ENCODE measurements at regions not wholly inside any gene's neighbourhood (a gene's known extent, or its start where the extent isn't known, plus 50 kb on each side); places are given as distances from the start of the nearest gene placed in this dataset.

DNA sequence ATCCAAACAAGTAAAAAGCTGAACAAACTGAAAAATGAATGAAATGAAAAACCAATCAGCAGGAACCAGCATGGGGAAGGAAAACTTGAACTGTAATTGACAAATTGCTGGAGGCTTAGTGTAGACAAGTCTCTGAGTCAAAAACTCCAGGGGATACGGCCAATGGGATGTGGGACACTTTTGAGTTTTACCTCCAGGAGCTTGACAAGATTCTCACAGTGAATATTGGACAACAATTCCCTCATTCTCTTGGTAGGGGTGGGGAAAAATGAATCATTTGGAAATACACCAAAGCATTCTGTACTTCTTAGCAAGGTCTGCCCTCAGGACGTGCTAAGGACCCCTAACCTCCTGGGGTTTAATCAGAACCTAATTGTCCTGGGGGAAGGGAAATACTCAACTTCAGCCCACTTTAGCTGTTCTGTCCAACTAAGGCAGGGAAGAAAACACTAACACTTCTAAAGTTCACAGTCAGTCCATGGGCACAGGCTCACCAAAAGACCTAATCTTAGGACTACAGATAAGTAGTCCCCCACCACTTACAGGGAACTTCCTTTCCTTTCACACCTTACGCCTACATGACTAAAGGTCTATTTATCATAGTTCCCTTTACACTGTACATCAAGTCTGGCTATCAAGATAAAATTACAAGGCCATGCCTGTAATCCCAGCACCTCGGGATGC lies 60.7 kb upstream of the CDC42BPA start:
- Histone ChIP-seq H3F3A (ENCODE audit: insufficient read depth, low read length) (no peaks in the 10 kb centered on the region), H3K4me3 (ENCODE audit: low read depth, low read length, poor library complexity, severe bottlenecking) (no peak overlapping the region), H2AFZ (ENCODE audit: low read length) (no peak overlapping the region), H3K9me2 (ENCODE audit: low read depth, low read length) (no peaks in the 10 kb centered on the region), H3K79me2 (ENCODE audit: insufficient read depth, low read length) (no peaks in the 10 kb centered on the region), H3K9ac (ENCODE audit: low read length) (no peak overlapping the region), H3K4me2 (ENCODE audit: low read length) (no peak overlapping the region), H3K27me3 (ENCODE audit: insufficient read depth, low read length) (no peaks in the 10 kb centered on the region), H3K27ac (ENCODE audit: low read depth, low read length, poor library complexity, severe bottlenecking) (no peak overlapping the region), H3K4me1 (ENCODE audit: insufficient read depth, low read length, severe bottlenecking) (no peaks in the 10 kb centered on the region), H4K20me1 (ENCODE audit: insufficient read depth, low read length) (no peaks in the 10 kb centered on the region), H3K36me3 (ENCODE audit: insufficient read depth, low read length) (no peaks in the 10 kb centered on the region), H3K9me3 (ENCODE audit: low read length) (no peaks in the 10 kb centered on the region)
- TF ChIP-seq, protein P1, sequence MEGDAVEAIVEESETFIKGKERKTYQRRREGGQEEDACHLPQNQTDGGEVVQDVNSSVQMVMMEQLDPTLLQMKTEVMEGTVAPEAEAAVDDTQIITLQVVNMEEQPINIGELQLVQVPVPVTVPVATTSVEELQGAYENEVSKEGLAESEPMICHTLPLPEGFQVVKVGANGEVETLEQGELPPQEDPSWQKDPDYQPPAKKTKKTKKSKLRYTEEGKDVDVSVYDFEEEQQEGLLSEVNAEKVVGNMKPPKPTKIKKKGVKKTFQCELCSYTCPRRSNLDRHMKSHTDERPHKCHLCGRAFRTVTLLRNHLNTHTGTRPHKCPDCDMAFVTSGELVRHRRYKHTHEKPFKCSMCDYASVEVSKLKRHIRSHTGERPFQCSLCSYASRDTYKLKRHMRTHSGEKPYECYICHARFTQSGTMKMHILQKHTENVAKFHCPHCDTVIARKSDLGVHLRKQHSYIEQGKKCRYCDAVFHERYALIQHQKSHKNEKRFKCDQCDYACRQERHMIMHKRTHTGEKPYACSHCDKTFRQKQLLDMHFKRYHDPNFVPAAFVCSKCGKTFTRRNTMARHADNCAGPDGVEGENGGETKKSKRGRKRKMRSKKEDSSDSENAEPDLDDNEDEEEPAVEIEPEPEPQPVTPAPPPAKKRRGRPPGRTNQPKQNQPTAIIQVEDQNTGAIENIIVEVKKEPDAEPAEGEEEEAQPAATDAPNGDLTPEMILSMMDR (IDR thresholded peaks at IDR 0.05; ENCODE audit: low read length), result no peak
- no peak for TF ChIP-seq EZH2 (IDR thresholded peaks at IDR 0.05; ENCODE audit: borderline replicate concordance, low read length)

DNA sequence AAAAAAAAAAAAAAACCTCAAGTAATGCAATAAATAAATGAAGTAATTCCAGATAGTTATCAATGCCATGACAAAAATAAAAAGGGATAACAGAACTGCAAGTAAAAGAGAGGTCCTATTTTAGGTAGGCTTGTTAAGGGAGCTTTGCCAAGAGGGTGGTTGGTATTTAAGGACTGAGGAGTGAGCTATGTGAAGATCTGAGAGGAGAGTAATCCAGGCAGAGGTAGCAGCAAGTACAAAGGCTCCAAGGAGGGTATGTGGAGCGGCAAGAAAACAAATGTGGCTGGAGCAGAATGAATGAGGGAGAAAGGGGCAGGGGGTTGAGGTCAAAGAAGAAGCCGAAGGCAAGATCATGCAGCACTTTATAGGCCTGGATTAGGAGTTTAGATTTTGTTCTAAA lies 59.9 kb upstream of the CDC42BPA start:
- Histone ChIP-seq H3K4me3 (ENCODE audit: low read depth, low read length, poor library complexity, severe bottlenecking) (no peak overlapping the region), H3K27ac (ENCODE audit: low read depth, low read length, poor library complexity, severe bottlenecking) (no peak overlapping the region), H3K4me1 (ENCODE audit: insufficient read depth, low read length, severe bottlenecking) (no peaks in the 10 kb centered on the region), H3K9me3 (ENCODE audit: low read length) (no peaks in the 10 kb centered on the region), H3K36me3 (ENCODE audit: insufficient read depth, low read length) (no peaks in the 10 kb centered on the region), H4K20me1 (ENCODE audit: insufficient read depth, low read length) (no peaks in the 10 kb centered on the region), H3K27me3 (ENCODE audit: insufficient read depth, low read length) (no peaks in the 10 kb centered on the region), H3K79me2 (ENCODE audit: insufficient read depth, low read length) (no peaks in the 10 kb centered on the region), H2AFZ (ENCODE audit: low read length) (no peak overlapping the region), H3K9me2 (ENCODE audit: low read depth, low read length) (no peaks in the 10 kb centered on the region), H3K4me2 (ENCODE audit: low read length) (no peak overlapping the region), H3F3A (ENCODE audit: insufficient read depth, low read length) (no peaks in the 10 kb centered on the region), H3K9ac (ENCODE audit: low read length) (no peak overlapping the region)
- TF ChIP-seq, protein P1 (IDR thresholded peaks at IDR 0.05; ENCODE audit: low read length), result no peak
- TF ChIP-seq EZH2 (IDR thresholded peaks at IDR 0.05; ENCODE audit: borderline replicate concordance, low read length), result no peak

DNA sequence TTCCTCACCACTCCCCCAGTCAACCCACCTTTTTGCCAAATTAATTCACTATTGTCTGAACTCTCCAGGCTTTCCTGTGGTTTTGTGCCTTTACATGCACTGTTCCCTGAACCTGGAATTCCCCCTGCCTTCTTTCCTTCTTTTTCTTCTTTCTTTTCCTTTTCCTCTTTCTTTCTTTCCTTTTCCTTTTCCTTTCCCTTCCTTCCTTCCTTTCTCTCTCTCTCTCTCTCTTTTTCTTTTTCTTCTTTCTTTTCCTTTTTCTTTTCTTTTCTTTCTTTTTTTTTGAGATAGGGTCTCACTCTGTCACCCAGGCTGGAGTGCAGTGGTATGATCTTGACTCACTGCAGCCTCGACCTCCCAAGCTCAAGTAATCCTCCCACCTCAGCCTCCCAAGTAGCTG lies 56.6 kb upstream of the CDC42BPA start:
- TF ChIP-seq EZH2 (IDR thresholded peaks at IDR 0.05; ENCODE audit: borderline replicate concordance, low read length), result no peak
- TF ChIP-seq, protein P1 (IDR thresholded peaks at IDR 0.05; ENCODE audit: low read length), result no peak
- Histone ChIP-seq H2AFZ (ENCODE audit: low read length) (no peak overlapping the region), H3K36me3 (ENCODE audit: insufficient read depth, low read length) (no peaks in the 10 kb centered on the region), H3K9ac (ENCODE audit: low read length) (no peak overlapping the region), H3K9me2 (ENCODE audit: low read depth, low read length) (no peaks in the 10 kb centered on the region), H3K4me3 (ENCODE audit: low read depth, low read length, poor library complexity, severe bottlenecking) (no peak overlapping the region), H3K4me1 (ENCODE audit: insufficient read depth, low read length, severe bottlenecking) (no peaks in the 10 kb centered on the region), H4K20me1 (ENCODE audit: insufficient read depth, low read length) (no peaks in the 10 kb centered on the region), H3K27ac (ENCODE audit: low read depth, low read length, poor library complexity, severe bottlenecking) (no peak overlapping the region), H3K9me3 (ENCODE audit: low read length) (no peaks in the 10 kb centered on the region), H3F3A (ENCODE audit: insufficient read depth, low read length) (no peaks in the 10 kb centered on the region), H3K79me2 (ENCODE audit: insufficient read depth, low read length) (no peaks in the 10 kb centered on the region), H3K4me2 (ENCODE audit: low read length) (no peak overlapping the region), H3K27me3 (ENCODE audit: insufficient read depth, low read length) (no peaks in the 10 kb centered on the region)
